ENCODE measurements at regions not wholly inside any gene's neighbourhood (a gene's known extent, or its start where the extent isn't known, plus 50 kb on each side); places are given as distances from the start of the nearest gene placed in this dataset.

DNA sequence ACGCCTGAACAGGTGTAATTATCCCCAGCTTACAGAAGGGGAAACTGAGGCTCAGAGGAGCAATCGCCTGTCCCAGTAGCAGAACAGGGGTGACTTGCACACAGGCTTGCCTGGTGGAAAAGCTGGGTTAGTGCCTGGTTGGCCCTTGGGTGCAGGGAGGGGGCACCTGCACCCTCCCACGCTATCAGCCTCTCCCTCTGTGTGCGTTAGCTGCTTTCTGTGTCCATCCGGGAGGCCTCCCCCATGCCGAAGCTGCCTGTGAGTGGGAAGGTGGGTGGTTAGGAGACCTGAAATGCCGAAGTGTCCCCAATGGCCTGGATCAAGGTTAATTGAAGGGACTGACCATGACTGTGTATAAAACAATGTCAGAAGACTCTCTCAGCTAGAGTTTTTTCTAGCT, 295.0 kb downstream of the ZNF536 start:
- ATAC-seq = no peak
- Histone ChIP-seq H3K4me1 (ENCODE audit: low read depth) (no peaks in the 10 kb centered on the region), H3K9me3 (no peaks in the 10 kb centered on the region), H3K36me3 (ENCODE audit: low read depth) (no peaks in the 10 kb centered on the region), H3K4me3 (no peak overlapping the region)
- intact Hi-C loops (cut with DNase I, micrococcal nuclease) = no loop called here
- DNase-seq = no peak
- TF ChIP-seq, protein P1, sequence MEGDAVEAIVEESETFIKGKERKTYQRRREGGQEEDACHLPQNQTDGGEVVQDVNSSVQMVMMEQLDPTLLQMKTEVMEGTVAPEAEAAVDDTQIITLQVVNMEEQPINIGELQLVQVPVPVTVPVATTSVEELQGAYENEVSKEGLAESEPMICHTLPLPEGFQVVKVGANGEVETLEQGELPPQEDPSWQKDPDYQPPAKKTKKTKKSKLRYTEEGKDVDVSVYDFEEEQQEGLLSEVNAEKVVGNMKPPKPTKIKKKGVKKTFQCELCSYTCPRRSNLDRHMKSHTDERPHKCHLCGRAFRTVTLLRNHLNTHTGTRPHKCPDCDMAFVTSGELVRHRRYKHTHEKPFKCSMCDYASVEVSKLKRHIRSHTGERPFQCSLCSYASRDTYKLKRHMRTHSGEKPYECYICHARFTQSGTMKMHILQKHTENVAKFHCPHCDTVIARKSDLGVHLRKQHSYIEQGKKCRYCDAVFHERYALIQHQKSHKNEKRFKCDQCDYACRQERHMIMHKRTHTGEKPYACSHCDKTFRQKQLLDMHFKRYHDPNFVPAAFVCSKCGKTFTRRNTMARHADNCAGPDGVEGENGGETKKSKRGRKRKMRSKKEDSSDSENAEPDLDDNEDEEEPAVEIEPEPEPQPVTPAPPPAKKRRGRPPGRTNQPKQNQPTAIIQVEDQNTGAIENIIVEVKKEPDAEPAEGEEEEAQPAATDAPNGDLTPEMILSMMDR (IDR thresholded peaks at IDR 0.05) = no peak

DNA sequence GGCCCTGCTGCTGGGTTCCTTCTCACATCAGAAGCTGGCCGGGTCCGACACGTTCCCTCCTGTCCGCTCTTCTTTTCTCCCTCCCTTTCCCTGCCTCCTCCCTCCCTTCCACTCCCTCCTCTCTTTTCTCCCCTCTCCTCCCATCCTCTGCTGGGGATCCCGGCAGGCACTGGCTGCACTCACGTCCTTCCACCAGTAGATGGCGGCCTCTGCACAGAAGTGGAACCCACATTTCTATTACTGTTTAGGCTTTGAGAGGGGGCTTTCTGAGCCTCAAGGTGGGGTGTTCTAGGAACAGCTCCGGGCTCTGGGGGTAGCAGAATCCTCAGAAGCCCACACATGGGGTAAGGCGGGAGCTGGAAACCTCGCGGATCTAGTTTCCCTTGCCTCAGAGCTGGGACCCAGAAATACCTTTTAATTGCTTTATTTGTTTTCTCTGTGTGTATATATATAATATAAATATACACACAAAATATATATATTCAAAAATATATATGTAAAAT, 294.2 kb downstream of the ZNF536 start:
- H3K4me1 ChIP-seq (ENCODE audit: low read depth) = no peaks in the 10 kb centered on the region
- no peak overlapping the region for H3K4me3 ChIP-seq
- DNase-seq = peak in 2 of 3 donors; percentile 44 to 54
- peak; percentile 57 for ATAC-seq
- H3K9me3 ChIP-seq = no peaks in the 10 kb centered on the region
- intact Hi-C loops (cut with DNase I, micrococcal nuclease) = no loop called here
- H3K36me3 ChIP-seq (ENCODE audit: low read depth) = no peaks in the 10 kb centered on the region
- TF ChIP-seq, protein P1 (IDR thresholded peaks at IDR 0.05) = peak; percentile 55

DNA sequence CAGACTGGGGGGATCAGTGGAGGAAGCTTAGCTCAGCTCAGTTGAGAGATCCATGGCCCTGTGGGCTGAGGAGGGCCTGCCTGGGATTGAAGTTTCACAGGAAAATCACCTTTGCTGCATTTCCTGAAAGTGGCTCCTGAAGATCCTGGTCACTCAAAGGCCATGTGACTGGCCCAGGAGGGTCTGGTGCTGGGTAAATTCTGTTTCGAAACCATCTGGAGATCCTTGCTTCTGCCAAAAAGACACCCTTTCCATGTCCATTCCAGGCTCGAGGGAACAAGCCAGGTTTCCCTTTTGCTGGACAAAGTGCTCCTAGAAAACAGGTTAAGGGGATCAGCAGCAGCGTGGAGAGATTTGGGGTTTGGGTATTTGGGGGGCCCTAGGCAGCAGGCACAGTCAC, 293.3 kb downstream of the ZNF536 start:
- intact Hi-C loops (cut with DNase I, micrococcal nuclease) = no loop called here
- ATAC-seq (no peak), DNase-seq (no peak)
- Histone ChIP-seq H3K9me3 (no peaks in the 10 kb centered on the region), H3K4me3 (no peak overlapping the region), H3K4me1 (ENCODE audit: low read depth) (no peaks in the 10 kb centered on the region), H3K36me3 (ENCODE audit: low read depth) (no peaks in the 10 kb centered on the region)
- TF ChIP-seq, protein P1 (IDR thresholded peaks at IDR 0.05) = no peak

DNA sequence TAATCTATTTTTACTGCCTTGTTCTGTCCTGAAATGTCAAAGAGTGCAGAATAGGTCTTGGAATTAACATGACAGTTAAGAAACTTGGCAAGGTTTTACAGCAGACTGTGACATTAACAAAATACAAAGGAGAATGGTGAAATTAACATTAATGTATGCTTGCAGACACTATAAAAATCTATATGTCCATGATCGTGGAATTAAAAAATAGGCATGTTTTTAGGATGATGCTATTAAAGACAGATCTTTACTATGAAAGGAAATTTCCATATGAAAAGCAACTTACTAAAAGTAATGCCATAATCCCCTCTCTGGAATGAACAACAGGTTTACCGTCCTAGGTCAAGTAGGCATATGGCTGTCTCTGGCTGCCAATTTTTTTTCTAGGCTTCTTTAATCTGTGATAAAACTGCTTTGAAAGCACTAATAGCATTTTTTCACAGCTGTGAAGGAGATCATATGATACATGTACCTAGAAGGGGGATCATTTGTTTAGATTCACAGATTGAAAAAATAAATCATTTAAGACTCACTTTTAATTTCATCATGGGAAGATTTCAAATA, 291.5 kb downstream of the ZNF536 start:
- TF ChIP-seq, protein P1 (IDR thresholded peaks at IDR 0.05) = no peak

DNA sequence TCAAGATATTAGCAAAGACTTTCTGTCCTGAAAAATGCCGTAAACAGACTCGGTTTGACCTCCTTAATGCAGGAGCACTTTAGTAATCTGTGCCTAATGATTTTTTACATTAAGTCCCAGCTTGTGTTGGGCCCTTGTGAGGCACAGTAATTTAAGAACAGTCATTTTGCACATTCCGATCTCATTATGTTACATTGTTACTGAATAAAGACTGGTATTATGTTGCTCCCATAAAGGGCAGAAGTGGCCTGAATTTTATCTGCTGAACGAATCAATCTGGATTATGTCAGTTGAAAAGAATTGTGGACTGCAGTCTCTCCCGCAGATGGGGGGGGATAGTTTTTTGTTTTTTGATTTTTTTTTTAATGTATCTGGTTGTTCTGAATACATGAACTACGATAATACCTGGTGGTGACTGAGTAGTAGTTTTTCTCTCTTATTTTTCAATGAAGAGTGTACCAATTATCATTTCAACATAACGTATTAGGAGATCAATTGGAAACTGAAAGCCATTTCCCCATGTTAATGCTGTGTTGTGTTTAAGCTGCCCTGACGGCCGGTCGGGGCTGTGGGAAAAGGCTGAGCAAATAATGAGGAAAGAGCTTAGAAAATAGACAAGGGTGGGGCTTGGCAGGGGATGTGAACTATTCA, 290.2 kb downstream of the ZNF536 start:
- Histone ChIP-seq H3K4me1 (ENCODE audit: low read depth) (no peaks in the 10 kb centered on the region), H3K9me3 (no peaks in the 10 kb centered on the region), H3K36me3 (ENCODE audit: low read depth) (no peaks in the 10 kb centered on the region), H3K4me3 (no peak overlapping the region)
- DNase-seq (peak in 1 of 3 donors; percentile 15), ATAC-seq (no peak)
- intact Hi-C loops (cut with DNase I, micrococcal nuclease) = no loop called here
- TF ChIP-seq, protein P1 (IDR thresholded peaks at IDR 0.05) = no peak

More for the DNA sequence above, 291.5 kb downstream of the ZNF536 start:
- intact Hi-C loops (cut with DNase I, micrococcal nuclease) = no loop called here
- no peak for ATAC-seq
- DNase-seq = no peak
- Histone ChIP-seq H3K4me1 (ENCODE audit: low read depth) (no peaks in the 10 kb centered on the region), H3K4me3 (no peak overlapping the region), H3K9me3 (no peaks in the 10 kb centered on the region), H3K36me3 (ENCODE audit: low read depth) (no peaks in the 10 kb centered on the region)
